H1 (cell line): ENCODE measurements at regions not wholly inside any gene's neighbourhood (a gene's known extent, or its start where the extent isn't known, plus 50 kb on each side); places are given as distances from the start of the nearest gene placed in this dataset.

Experiments used
- CTCF ChIA-PET: fragments of 300-600 bp; sonication (Branson Sonifier 250); formaldehyde crosslinking; loops from one replicate; lab custom pipeline; 2021; ENCODE audit not compliant: partially characterized antibody; lab: Charles Lee
- POLR2A ChIA-PET: fragments of 300-600 bp; sonication (Branson Sonifier 250); formaldehyde crosslinking; loops from one replicate; lab custom pipeline; 2021; ENCODE audit warnings: inconsistent platforms; ENCODE audit not compliant: partially characterized antibody; lab: Charles Lee
- DNase-seq, 2 experiments: peaks; one replicate each; pipeline versions ENCODE4 v3.0.0 to v3.0.0-alpha.2; 2010 to 2022; ENCODE audit warnings: low spot score in 2 of 2, low read depth in 1 of 2, mixed read lengths in 1 of 2
- FAIRE-seq: peaks from 2 replicates; lab custom pipeline; 2011; peaks lifted over from hg19 to GRCh38; lab: Jason Lieb, UNC
- H2AFZ ChIP-seq: 2 replicates; pipeline ENCODE4 v1.8.1; 2012; ENCODE audit warnings: low read length, inconsistent platforms
- H2AK5ac ChIP-seq: 2 replicates; pipeline ENCODE4 v1.6.1; 2013; ENCODE audit warnings: low read depth, low read length
- H2BK120ac ChIP-seq: replicated peaks from 2 replicates; pipeline ENCODE3; 2013; ENCODE audit warnings: low read depth, low read length, inconsistent platforms
- H2BK12ac ChIP-seq: 2 replicates; pipeline ENCODE4 v1.6.1; 2013; ENCODE audit warnings: low read depth, low read length
- H2BK15ac ChIP-seq: 2 replicates; pipeline ENCODE4 v1.6.1; 2013; ENCODE audit warnings: low read length
- H2BK20ac ChIP-seq: 2 replicates; pipeline ENCODE4 v1.6.1; 2013; ENCODE audit warnings: low read length
- H2BK5ac ChIP-seq: 2 replicates; pipeline ENCODE4 v1.6.1; 2013; ENCODE audit warnings: low read depth, low read length
- H3K14ac ChIP-seq: 2 replicates; pipeline ENCODE4 v1.6.1; 2013; ENCODE audit warnings: inconsistent platforms; ENCODE audit not compliant: insufficient read length
- H3K18ac ChIP-seq: 2 replicates; pipeline ENCODE4 v1.6.1; 2013; ENCODE audit warnings: low read length; ENCODE audit errors: extremely low read depth
- H3K23ac ChIP-seq: 2 replicates; pipeline ENCODE4 v1.6.1; 2013; ENCODE audit warnings: inconsistent platforms; ENCODE audit not compliant: insufficient read length
- H3K23me2 ChIP-seq: 2 replicates; pipeline ENCODE4 v1.6.1; 2013; ENCODE audit warnings: low read depth, low read length
- H3K27ac ChIP-seq: 2 replicates; pipeline ENCODE4 v1.6.1; 2011; ENCODE audit warnings: low read depth, low read length, inconsistent platforms
- H3K27me3 ChIP-seq, 4 experiments: replicated peaks in 1 of 4; 1 replicate in 1 of 4; 2 replicates in 3 of 4; pipeline versions ENCODE4 v1.6.1 to v1.8.1; 2011 to 2013; ENCODE audit warnings: low read length in 3 of 4, mild to moderate bottlenecking in 3 of 4, inconsistent platforms in 2 of 4, mixed read lengths in 2 of 4, moderate library complexity in 1 of 4; ENCODE audit not compliant: control insufficient read depth in 3 of 4, insufficient read depth in 3 of 4; ENCODE audit errors: extremely low read depth in 1 of 4
- H3K36me3 ChIP-seq, 4 experiments: 2 replicates each; pipeline versions ENCODE4 v1.6.1 to v1.8.1; 2011 to 2013; ENCODE audit warnings: mild to moderate bottlenecking in 4 of 4, low read length in 3 of 4, moderate library complexity in 2 of 4, control low read depth in 1 of 4, inconsistent platforms in 1 of 4; ENCODE audit not compliant: insufficient read depth in 4 of 4, control insufficient read depth in 2 of 4
- H3K4ac ChIP-seq: replicated peaks from 2 replicates; pipeline ENCODE3; 2013; ENCODE audit warnings: low read length, low read depth, mixed read lengths, inconsistent platforms; ENCODE audit not compliant: insufficient read length
- H3K4me1 ChIP-seq, 4 experiments: replicated peaks in 1 of 4; 1 replicate in 1 of 4; 2 replicates in 3 of 4; pipeline versions ENCODE4 v1.6.1 to v1.8.1; 2011 to 2013; ENCODE audit warnings: low read length in 3 of 4, inconsistent platforms in 2 of 4, mixed read lengths in 1 of 4; ENCODE audit not compliant: insufficient read depth in 4 of 4, control insufficient read depth in 3 of 4
- H3K4me2 ChIP-seq, 2 experiments: 2 replicates each; pipeline versions ENCODE4 v1.6.1 to v1.8.1; 2011 to 2013; ENCODE audit warnings: low read depth in 2 of 2, low read length in 2 of 2, control low read depth in 1 of 2, inconsistent platforms in 1 of 2, mild to moderate bottlenecking in 1 of 2; ENCODE audit not compliant: insufficient read depth in 1 of 2
- H3K4me3 ChIP-seq, 4 experiments: fragments of 200-600, 300-600 bp in 1 of 4; sonication (generic), shearing (Covaris generic), sonication (Bioruptor Twin) in 1 of 4; 2 replicates each; pipeline versions ENCODE4 v1.5.1 to v1.8.1; 2011 to 2016; ENCODE audit warnings: low read length in 4 of 4, low read depth in 3 of 4, control low read depth in 2 of 4, inconsistent platforms in 2 of 4, mild to moderate bottlenecking in 2 of 4, mixed read lengths in 1 of 4, moderate library complexity in 1 of 4; ENCODE audit not compliant: insufficient read depth in 2 of 4; ENCODE audit errors: extremely low read depth in 1 of 4
- H3K56ac ChIP-seq: replicated peaks from 2 replicates; pipeline ENCODE3; 2013; ENCODE audit warnings: low read depth, mild to moderate bottlenecking, mixed read lengths, low read length, inconsistent platforms; ENCODE audit not compliant: insufficient read length
- H3K79me1 ChIP-seq: 2 replicates; pipeline ENCODE4 v1.6.1; 2013; ENCODE audit warnings: low read depth, low read length, control low read depth
- H3K79me2 ChIP-seq, 2 experiments: 2 replicates each; pipeline versions ENCODE4 v1.6.1 to v1.8.1; 2012 to 2013; ENCODE audit warnings: low read length in 2 of 2, mild to moderate bottlenecking in 2 of 2, inconsistent platforms in 1 of 2; ENCODE audit not compliant: insufficient read depth in 2 of 2, control insufficient read depth in 1 of 2
- H3K9ac ChIP-seq, 4 experiments: replicated peaks in 1 of 4; 1 replicate in 1 of 4; 2 replicates in 3 of 4; pipeline versions ENCODE4 v1.6.1 to v1.8.1; 2011 to 2013; ENCODE audit warnings: low read depth in 3 of 4, low read length in 3 of 4, control low read depth in 2 of 4, mild to moderate bottlenecking in 2 of 4, moderate library complexity in 2 of 4, inconsistent platforms in 1 of 4; ENCODE audit errors: extremely low read depth in 1 of 4
- H3K9me3 ChIP-seq, 2 experiments: 2 replicates each; pipeline versions ENCODE4 v1.6.1 to v1.8.1; 2012 to 2013; ENCODE audit warnings: mild to moderate bottlenecking in 2 of 2, moderate library complexity in 2 of 2, control low read depth in 1 of 2, inconsistent platforms in 1 of 2, low read depth in 1 of 2, low read length in 1 of 2, mixed read lengths in 1 of 2; ENCODE audit not compliant: insufficient read depth in 2 of 2
- H4K20me1 ChIP-seq, 2 experiments: replicated peaks in 1 of 2; 2 replicates each; pipeline versions ENCODE3 to v1.8.1; 2011 to 2013; ENCODE audit warnings: inconsistent platforms in 2 of 2, low read length in 2 of 2, mild to moderate bottlenecking in 1 of 2; ENCODE audit not compliant: insufficient read depth in 2 of 2, control insufficient read depth in 1 of 2
- H4K5ac ChIP-seq: 2 replicates; pipeline ENCODE4 v1.6.1; 2013; ENCODE audit warnings: low read length, low read depth, mixed read lengths, inconsistent platforms; ENCODE audit not compliant: insufficient read length
- H4K8ac ChIP-seq: 2 replicates; pipeline ENCODE4 v1.8.0; 2013; ENCODE audit warnings: mild to moderate bottlenecking, moderate library complexity, low read length, inconsistent platforms; ENCODE audit not compliant: insufficient read depth; ENCODE audit errors: extremely low read depth
- H4K91ac ChIP-seq: replicated peaks from 2 replicates; pipeline ENCODE3; 2013; ENCODE audit warnings: low read length, mixed read lengths, inconsistent platforms; ENCODE audit not compliant: insufficient read length
- EGR1 ChIP-seq: IDR thresholded peaks from 2 replicates; pipeline ENCODE4 v1.6.1; 2011; ENCODE audit warnings: low read depth, low read length, borderline replicate concordance
- KDM4A ChIP-seq: IDR thresholded peaks from one replicate; pipeline ENCODE4 v1.7.1; 2012; ENCODE audit warnings: low read depth, mild to moderate bottlenecking, moderate library complexity, low read length, inconsistent platforms; ENCODE audit not compliant: severe bottlenecking
- POLR2A ChIP-seq, 2 experiments: IDR thresholded peaks; 1 replicate in 1 of 2; 2 replicates in 1 of 2; pipeline ENCODE4 v1.6.1; 2011; ENCODE audit warnings: low read depth in 2 of 2, low read length in 2 of 2, mild to moderate bottlenecking in 2 of 2; ENCODE audit errors: control extremely low read depth in 1 of 2
- SP2 ChIP-seq: IDR thresholded peaks from 2 replicates; pipeline ENCODE4 v1.6.1; 2012; ENCODE audit warnings: mild to moderate bottlenecking, low read length, inconsistent platforms
- TEAD4 ChIP-seq: IDR thresholded peaks from 2 replicates; pipeline ENCODE4 v1.6.1; 2012; ENCODE audit warnings: low read depth, low read length, inconsistent platforms, mixed read lengths
- WGBS, 2 experiments: shearing (Covaris generic) in 1 of 2; methylation state at CpG; one replicate each; pipeline versions ENCODE4 v1.1.6 to v1.1.7; 2013 to 2015; ENCODE audit warnings: low lambda C conversion rate in 2 of 2, mixed read lengths in 2 of 2, inconsistent platforms in 1 of 2, low coverage in 1 of 2, missing lambda C conversion rate in 1 of 2; ENCODE audit not compliant: insufficient replicate concordance in 2 of 2, insufficient coverage in 1 of 2, insufficient read length in 1 of 2; ENCODE audit errors: extremely low coverage in 1 of 2, missing lambda C conversion rate in 1 of 2; 5-methylcytosine and 5-hydroxymethylcytosine counted together
- TF ChIP-seq, protein P1 (sequence below), 3 experiments: IDR thresholded peaks; 1 replicate in 2 of 3; 2 replicates in 1 of 3; pipeline versions ENCODE4 v1.5.1 to v1.6.1; 2011; ENCODE audit warnings: low read length in 3 of 3, mild to moderate bottlenecking in 3 of 3, inconsistent platforms in 2 of 3, low read depth in 1 of 3, moderate library complexity in 1 of 3; ENCODE audit not compliant: insufficient read depth in 1 of 3; ENCODE audit errors: control extremely low read depth in 1 of 3

DNA sequence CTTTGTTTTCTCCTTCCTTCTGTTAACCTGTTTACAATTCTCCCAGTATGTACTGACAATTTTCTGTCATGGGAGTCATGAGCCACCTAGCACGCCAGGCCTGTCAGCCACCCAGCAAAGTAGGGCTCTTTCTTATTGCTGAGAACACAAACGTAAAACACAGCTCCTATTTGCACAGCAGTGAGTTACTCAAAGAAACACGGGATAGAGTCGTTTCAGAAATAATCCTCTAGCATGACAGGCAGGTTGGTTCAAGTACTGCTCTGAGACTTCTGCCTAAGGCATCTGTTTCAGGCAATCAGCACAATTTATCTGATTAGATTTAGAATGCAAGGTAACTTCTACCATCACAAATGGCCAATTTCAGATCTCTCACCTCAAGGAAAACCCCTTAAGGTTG is 88.8 kb downstream of the CD24 start:
- Histone ChIP-seq H3K36me3 (no peaks in the 10 kb centered on the region), H3K27me3 (no peaks in the 10 kb centered on the region; a peak in 1 of 7 replicates), H3K23ac (no peak overlapping the region), H3K27ac (no peak overlapping the region), H3K79me2 (no peaks in the 10 kb centered on the region), H2BK120ac (peak overlapping the region; percentile 91), H4K5ac (peak overlapping the region; percentile 39), H4K8ac (no peak overlapping the region), H3K9ac (no peak overlapping the region), H3K14ac (no peak overlapping the region), H2BK20ac (peak overlapping the region; percentile 40; the same call in 1 of the 2 replicates), H4K91ac (peak overlapping the region; percentile 61), H2AK5ac (no peak overlapping the region), H3K56ac (peak overlapping the region; percentile 34), H4K20me1 (no peaks in the 10 kb centered on the region), H2BK15ac (peak overlapping the region; percentile 2; the same call in 1 of the 2 replicates), H3K23me2 (no peaks in the 10 kb centered on the region), H2BK5ac (peak overlapping the region; percentile 90; the same call in 1 of the 2 replicates), H2AFZ (no peak overlapping the region), H2BK12ac (peak overlapping the region; percentile 64), H3K4me1 (peaks cover 2 to 19% (median 13%) of the 10 kb centered on the region in 4 experiments; a peak in 5 of 7 replicates), H3K4me3 (peak overlapping the region in 1 of 4 experiments; percentile 36; a peak in 1 of 8 replicates), H3K4me2 (peak overlapping the region; percentile 42 to 56; a peak in 2 of 4 replicates), H3K9me3 (no peaks in the 10 kb centered on the region), H3K79me1 (no peaks in the 10 kb centered on the region), H3K18ac (no peak overlapping the region), H3K4ac (no peak overlapping the region)
- CTCF ChIA-PET, result interaction anchor here (1.1 to 1.8 kb wide), 6 partner anchors 8 to 139 kb away, joined by 3 to 4 read pairs (median 3); no protein-coding TSS in a partner anchor
- TF ChIP-seq SP2, result no peak
- TF ChIP-seq TEAD4, result no peak
- no peak for TF ChIP-seq KDM4A
- TF ChIP-seq EGR1, result no peak
- no peak for TF ChIP-seq POLR2A (IDR thresholded peaks at IDR 0.05; ENCODE audit: control extremely low read depth in 1 of 2, low read depth in 2 of 2, low read length in 2 of 2)
- TF ChIP-seq, protein P1, sequence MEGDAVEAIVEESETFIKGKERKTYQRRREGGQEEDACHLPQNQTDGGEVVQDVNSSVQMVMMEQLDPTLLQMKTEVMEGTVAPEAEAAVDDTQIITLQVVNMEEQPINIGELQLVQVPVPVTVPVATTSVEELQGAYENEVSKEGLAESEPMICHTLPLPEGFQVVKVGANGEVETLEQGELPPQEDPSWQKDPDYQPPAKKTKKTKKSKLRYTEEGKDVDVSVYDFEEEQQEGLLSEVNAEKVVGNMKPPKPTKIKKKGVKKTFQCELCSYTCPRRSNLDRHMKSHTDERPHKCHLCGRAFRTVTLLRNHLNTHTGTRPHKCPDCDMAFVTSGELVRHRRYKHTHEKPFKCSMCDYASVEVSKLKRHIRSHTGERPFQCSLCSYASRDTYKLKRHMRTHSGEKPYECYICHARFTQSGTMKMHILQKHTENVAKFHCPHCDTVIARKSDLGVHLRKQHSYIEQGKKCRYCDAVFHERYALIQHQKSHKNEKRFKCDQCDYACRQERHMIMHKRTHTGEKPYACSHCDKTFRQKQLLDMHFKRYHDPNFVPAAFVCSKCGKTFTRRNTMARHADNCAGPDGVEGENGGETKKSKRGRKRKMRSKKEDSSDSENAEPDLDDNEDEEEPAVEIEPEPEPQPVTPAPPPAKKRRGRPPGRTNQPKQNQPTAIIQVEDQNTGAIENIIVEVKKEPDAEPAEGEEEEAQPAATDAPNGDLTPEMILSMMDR (IDR thresholded peaks at IDR 0.05; ENCODE audit: control extremely low read depth in 1 of 3, insufficient read depth in 1 of 3, low read depth in 1 of 3, low read length in 3 of 3), result no peak
- FAIRE-seq (no peak), DNase-seq (no peak)
- 58% methylated on average over 4 of the region's 4 CpGs; no CpG with 5 or more reads in 1 of the 2 experiments for WGBS, 2 experiments
- POLR2A ChIA-PET, result interaction anchor here (1.1 to 2.6 kb wide), 4 partner anchors 11 to 255 kb away, joined by 3 to 13 read pairs (median 4); no protein-coding TSS in a partner anchor
